Prostate gland (tissue), 2 donors: ENCODE measurements at regions not wholly inside any gene's neighbourhood (a gene's known extent, or its start where the extent isn't known, plus 50 kb on each side); places are given as distances from the start of the nearest gene placed in this dataset.
A peak's percentile ranks its signal among the peaks of the same experiment; 100 is the strongest.

Source experiments
- CTCF ChIP-seq, 4 experiments: fragments of 200-600 bp in 2 of 4; fragments of 450-650 bp in 2 of 4; sonication (generic) in 2 of 4; IDR thresholded peaks; 1 replicate in 3 of 4; 2 replicates in 1 of 4; pipeline ENCODE4 v1.5.1; 2016 to 2019; ENCODE audit warnings: antibody characterized with exemption in 4 of 4, mild to moderate bottlenecking in 2 of 4, moderate library complexity in 2 of 4
- POLR2A ChIP-seq: fragments of 450-650 bp; IDR thresholded peaks from one replicate; pipeline ENCODE4 v1.6.1; 2016; ENCODE audit warnings: antibody characterized with exemption, mild to moderate bottlenecking
- POLR2AphosphoS5 ChIP-seq: sonication (generic); formaldehyde crosslinking; IDR thresholded peaks from one replicate; pipeline ENCODE4 v1.6.1; 2017; ENCODE audit warnings: antibody characterized with exemption

- TF ChIP-seq POLR2A (no peak), CTCF (IDR thresholded peaks at IDR 0.05) (peak in 2 of 4 experiments; percentile 13 to 27), POLR2AphosphoS5 (no peak)
Observed at GRCh38 chr10:129332476-129332875, 134.6 kb upstream of the MGMT start.
